Loucy (cell line): ENCODE measurements at regions not wholly inside any gene's neighbourhood (a gene's known extent, or its start where the extent isn't known, plus 50 kb on each side); places are given as distances from the start of the nearest gene placed in this dataset.

ENCODE experiments used
- H2AFZ ChIP-seq: fragments of 200-600 bp; sonication (generic); 2 replicates; pipeline ENCODE4 v1.6.0; 2016; ENCODE audit warnings: antibody characterized with exemption, mild to moderate bottlenecking, low read length, moderate library complexity
- H3F3A ChIP-seq: fragments of 200-600 bp; 2 replicates; pipeline ENCODE4 v1.6.0; 2016; ENCODE audit warnings: antibody characterized with exemption, low read depth, mild to moderate bottlenecking
- H3K27me3 ChIP-seq: fragments of 200-600 bp; sonication (generic); 2 replicates; pipeline ENCODE4 v1.6.1; 2014; ENCODE audit warnings: low read length, mild to moderate bottlenecking; ENCODE audit not compliant: insufficient read depth, poor library complexity, severe bottlenecking
- H3K36me3 ChIP-seq: fragments of 200-600 bp; sonication (generic); 2 replicates; pipeline ENCODE4 v1.6.1; 2016; ENCODE audit warnings: low read length; ENCODE audit not compliant: insufficient read depth
- H3K4me1 ChIP-seq: fragments of 200-600 bp; sonication (generic); 2 replicates; pipeline ENCODE4 v1.5.1; 2014; ENCODE audit warnings: low read length, mild to moderate bottlenecking; ENCODE audit not compliant: insufficient read depth, poor library complexity, severe bottlenecking
- H3K4me2 ChIP-seq: fragments of 200-600 bp; sonication (generic); 2 replicates; pipeline ENCODE4 v1.6.0; 2014; ENCODE audit warnings: antibody characterized with exemption, low read length, low read depth, mild to moderate bottlenecking; ENCODE audit not compliant: poor library complexity, severe bottlenecking
- H3K4me3 ChIP-seq: fragments of 200-600 bp; sonication (generic); 2 replicates; pipeline ENCODE4 v1.5.1; 2014; ENCODE audit warnings: low read length, mild to moderate bottlenecking, mixed read lengths; ENCODE audit not compliant: poor library complexity, severe bottlenecking
- H3K79me2 ChIP-seq: fragments of 200-600 bp; sonication (generic); 2 replicates; pipeline ENCODE4 v1.6.1; 2014; ENCODE audit warnings: low read length; ENCODE audit not compliant: insufficient read depth
- H3K9ac ChIP-seq: fragments of 200-600 bp; sonication (generic); 2 replicates; pipeline ENCODE4 v1.6.0; 2014; ENCODE audit warnings: mild to moderate bottlenecking, low read depth, low read length, moderate library complexity; ENCODE audit not compliant: poor library complexity, severe bottlenecking
- H3K9me2 ChIP-seq: fragments of 200-600 bp; sonication (generic); replicated peaks from 2 replicates; pipeline ENCODE4 v1.6.1; 2016; ENCODE audit warnings: low read depth, low read length, mixed read lengths
- H3K9me3 ChIP-seq: fragments of 200-600 bp; sonication (generic); 2 replicates; pipeline ENCODE4 v1.6.1; 2014; ENCODE audit warnings: mild to moderate bottlenecking, antibody characterized with exemption, low read length, low read depth; ENCODE audit not compliant: insufficient read depth
- H4K20me1 ChIP-seq: fragments of 200-600 bp; sonication (generic); 2 replicates; pipeline ENCODE4 v1.6.0; 2014; ENCODE audit warnings: antibody characterized with exemption, low read length, mild to moderate bottlenecking; ENCODE audit not compliant: insufficient read depth, poor library complexity, severe bottlenecking
- EZH2phosphoT487 ChIP-seq: fragments of 200-600 bp; IDR thresholded peaks from 2 replicates; pipeline ENCODE4 v1.6.1; 2018; ENCODE audit warnings: antibody characterized with exemption, mild to moderate bottlenecking, moderate library complexity, borderline replicate concordance
- TF ChIP-seq, protein P1 (sequence below): fragments of 200-600 bp; sonication (generic); conservative IDR thresholded peaks from 2 replicates; pipeline ENCODE4 v1.5.1; 2014; ENCODE audit warnings: mild to moderate bottlenecking, antibody characterized with exemption, low read length

DNA sequence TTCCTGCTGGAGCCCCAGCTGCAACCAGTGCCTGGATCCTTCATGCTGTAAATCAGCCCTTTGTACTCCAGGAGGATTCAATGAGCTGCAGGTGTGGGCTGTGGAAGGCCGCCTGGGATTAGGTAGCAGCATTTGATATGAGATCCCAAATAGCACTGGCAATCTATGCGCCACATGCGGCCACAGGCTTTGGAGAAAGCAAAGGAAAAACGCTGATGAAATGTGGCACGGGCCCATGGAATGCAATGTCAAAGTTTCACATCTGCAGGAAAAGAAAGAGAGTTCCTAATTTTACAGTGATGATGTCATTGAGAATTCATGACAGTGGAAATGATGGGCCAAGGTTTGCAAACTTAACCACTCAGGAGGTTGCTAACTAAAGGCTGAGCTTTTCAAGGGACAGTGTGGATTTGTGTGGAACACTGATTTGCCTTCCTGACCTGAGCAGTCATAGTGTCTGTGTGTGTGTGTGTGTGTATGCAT is 216.4 kb upstream of the OSR1 start:
- Histone ChIP-seq H3K79me2 (no peaks in the 10 kb centered on the region), H3K9ac (no peak overlapping the region), H2AFZ (no peak overlapping the region), H4K20me1 (no peaks in the 10 kb centered on the region), H3K4me2 (no peak overlapping the region), H3K27me3 (no peaks in the 10 kb centered on the region), H3K9me2 (no peaks in the 10 kb centered on the region; the same call in 1 of the 2 replicates), H3K36me3 (no peaks in the 10 kb centered on the region), H3K4me3 (no peak overlapping the region), H3K4me1 (no peaks in the 10 kb centered on the region), H3K9me3 (no peaks in the 10 kb centered on the region), H3F3A (no peaks in the 10 kb centered on the region)
- no peak for TF ChIP-seq EZH2phosphoT487
- TF ChIP-seq, protein P1, sequence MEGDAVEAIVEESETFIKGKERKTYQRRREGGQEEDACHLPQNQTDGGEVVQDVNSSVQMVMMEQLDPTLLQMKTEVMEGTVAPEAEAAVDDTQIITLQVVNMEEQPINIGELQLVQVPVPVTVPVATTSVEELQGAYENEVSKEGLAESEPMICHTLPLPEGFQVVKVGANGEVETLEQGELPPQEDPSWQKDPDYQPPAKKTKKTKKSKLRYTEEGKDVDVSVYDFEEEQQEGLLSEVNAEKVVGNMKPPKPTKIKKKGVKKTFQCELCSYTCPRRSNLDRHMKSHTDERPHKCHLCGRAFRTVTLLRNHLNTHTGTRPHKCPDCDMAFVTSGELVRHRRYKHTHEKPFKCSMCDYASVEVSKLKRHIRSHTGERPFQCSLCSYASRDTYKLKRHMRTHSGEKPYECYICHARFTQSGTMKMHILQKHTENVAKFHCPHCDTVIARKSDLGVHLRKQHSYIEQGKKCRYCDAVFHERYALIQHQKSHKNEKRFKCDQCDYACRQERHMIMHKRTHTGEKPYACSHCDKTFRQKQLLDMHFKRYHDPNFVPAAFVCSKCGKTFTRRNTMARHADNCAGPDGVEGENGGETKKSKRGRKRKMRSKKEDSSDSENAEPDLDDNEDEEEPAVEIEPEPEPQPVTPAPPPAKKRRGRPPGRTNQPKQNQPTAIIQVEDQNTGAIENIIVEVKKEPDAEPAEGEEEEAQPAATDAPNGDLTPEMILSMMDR: no peak

GRCh38 chr2:19573784-19574183 is 215.4 kb upstream of the OSR1 start:
- Histone ChIP-seq H3K27me3 (no peaks in the 10 kb centered on the region), H3K4me2 (no peak overlapping the region), H3K9me2 (no peaks in the 10 kb centered on the region; the same call in 1 of the 2 replicates), H4K20me1 (no peaks in the 10 kb centered on the region), H3K4me3 (no peak overlapping the region), H3K4me1 (no peaks in the 10 kb centered on the region), H3K36me3 (no peaks in the 10 kb centered on the region), H3K9me3 (no peaks in the 10 kb centered on the region), H3F3A (no peaks in the 10 kb centered on the region), H3K9ac (no peak overlapping the region), H2AFZ (no peak overlapping the region), H3K79me2 (no peaks in the 10 kb centered on the region)
- no peak for TF ChIP-seq EZH2phosphoT487
- TF ChIP-seq, protein P1: no peak

DNA sequence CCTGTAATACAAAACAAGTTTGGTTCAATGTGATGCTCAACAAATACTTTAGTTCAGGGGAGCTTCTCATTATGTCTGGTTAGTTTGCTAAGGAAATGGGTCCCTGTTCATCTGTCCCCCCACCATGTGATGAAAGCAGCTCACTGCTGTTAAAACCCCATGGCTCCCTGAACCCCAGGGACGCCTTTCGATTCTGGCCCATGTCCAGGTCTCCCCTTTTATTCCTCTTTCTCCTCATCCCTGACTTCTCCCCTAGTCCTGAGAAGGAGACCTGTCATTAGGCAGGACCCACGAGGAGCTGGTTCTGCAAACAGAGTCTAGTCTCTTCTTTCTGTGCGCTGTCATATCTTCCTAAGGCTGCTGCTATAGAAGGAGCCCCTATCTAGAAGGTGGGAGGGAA is 213.3 kb upstream of the OSR1 start:
- Histone ChIP-seq H3K79me2 (no peaks in the 10 kb centered on the region), H2AFZ (no peak overlapping the region), H3K4me3 (no peak overlapping the region), H3K9me2 (no peaks in the 10 kb centered on the region; the same call in 1 of the 2 replicates), H3K9ac (no peak overlapping the region), H4K20me1 (no peaks in the 10 kb centered on the region), H3K27me3 (no peaks in the 10 kb centered on the region), H3K4me2 (no peak overlapping the region), H3K4me1 (no peaks in the 10 kb centered on the region), H3K9me3 (no peaks in the 10 kb centered on the region), H3F3A (no peaks in the 10 kb centered on the region), H3K36me3 (no peaks in the 10 kb centered on the region)
- TF ChIP-seq EZH2phosphoT487: no peak
- TF ChIP-seq, protein P1: no peak
